Left ventricle myocardium inferior (tissue), 1 donor: ENCODE measurements at regions not wholly inside any gene's neighbourhood (a gene's known extent, or its start where the extent isn't known, plus 50 kb on each side); places are given as distances from the start of the nearest gene placed in this dataset.

Source experiments
- DNase-seq: peaks from one replicate; pipeline ENCODE4 v3.0.0-alpha.2; 2020
- H3K27ac ChIP-seq: fragments of 200-600 bp; replicated peaks from 2 replicates; pipeline ENCODE4 v1.8.0; 2021
- H3K27me3 ChIP-seq: fragments of 200-600 bp; 2 replicates; pipeline ENCODE4 v1.8.0; 2021; ENCODE audit warnings: low read depth
- H3K36me3 ChIP-seq: fragments of 200-600 bp; 2 replicates; pipeline ENCODE4 v1.8.0; 2021
- H3K4me1 ChIP-seq: fragments of 200-600 bp; 2 replicates; pipeline ENCODE4 v1.8.0; 2021
- H3K4me3 ChIP-seq: fragments of 200-600 bp; 2 replicates; pipeline ENCODE4 v1.8.0; 2021; ENCODE audit warnings: mild to moderate bottlenecking, moderate library complexity
- H3K9me3 ChIP-seq: fragments of 200-600 bp; replicated peaks from 2 replicates; pipeline ENCODE4 v1.8.0; 2021
- intact Hi-C: fragments of 100-400 bp; cut with micrococcal nuclease; formaldehyde crosslinking; loops from one replicate; pipeline ENCODE4 v1.11.0; 2022
- TF ChIP-seq, protein P1 (sequence below): fragments of 200-600 bp; IDR thresholded peaks from 2 replicates; pipeline ENCODE4 v1.8.0; 2021; ENCODE audit warnings: antibody characterized with exemption, mild to moderate bottlenecking, borderline replicate concordance
- donor health status: DM: no; HTN: yes; CAD: no; lungs with severe emphysema.

DNA sequence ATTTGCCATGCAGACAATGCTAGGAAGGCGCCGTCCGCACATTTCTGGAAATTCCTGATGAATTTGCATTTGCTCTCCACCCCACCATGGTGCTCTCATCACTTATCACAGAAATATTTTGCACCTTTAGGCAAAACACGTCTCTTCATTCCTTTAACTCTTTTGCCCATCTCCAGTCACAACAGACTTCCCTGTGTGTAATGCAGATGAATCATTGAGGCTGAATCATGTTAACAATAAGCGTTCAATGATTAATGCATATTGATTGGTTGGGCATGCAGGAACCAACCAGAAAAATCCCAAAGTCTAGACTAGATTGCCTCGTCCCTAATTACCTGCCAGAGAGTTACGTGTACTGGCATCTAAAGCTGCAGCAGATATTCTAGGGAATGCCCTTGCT, 80.0 kb upstream of the ATXN1 start:
- H3K27me3 ChIP-seq, result no peaks in the 10 kb centered on the region
- no peaks in the 10 kb centered on the region for H3K36me3 ChIP-seq
- intact Hi-C loops, result no loop called here
- no peak overlapping the region for H3K4me3 ChIP-seq
- peaks cover 16% of the 10 kb centered on the region for H3K4me1 ChIP-seq
- DNase-seq, result no peak
- H3K27ac ChIP-seq, result no peak overlapping the region
- TF ChIP-seq, protein P1, sequence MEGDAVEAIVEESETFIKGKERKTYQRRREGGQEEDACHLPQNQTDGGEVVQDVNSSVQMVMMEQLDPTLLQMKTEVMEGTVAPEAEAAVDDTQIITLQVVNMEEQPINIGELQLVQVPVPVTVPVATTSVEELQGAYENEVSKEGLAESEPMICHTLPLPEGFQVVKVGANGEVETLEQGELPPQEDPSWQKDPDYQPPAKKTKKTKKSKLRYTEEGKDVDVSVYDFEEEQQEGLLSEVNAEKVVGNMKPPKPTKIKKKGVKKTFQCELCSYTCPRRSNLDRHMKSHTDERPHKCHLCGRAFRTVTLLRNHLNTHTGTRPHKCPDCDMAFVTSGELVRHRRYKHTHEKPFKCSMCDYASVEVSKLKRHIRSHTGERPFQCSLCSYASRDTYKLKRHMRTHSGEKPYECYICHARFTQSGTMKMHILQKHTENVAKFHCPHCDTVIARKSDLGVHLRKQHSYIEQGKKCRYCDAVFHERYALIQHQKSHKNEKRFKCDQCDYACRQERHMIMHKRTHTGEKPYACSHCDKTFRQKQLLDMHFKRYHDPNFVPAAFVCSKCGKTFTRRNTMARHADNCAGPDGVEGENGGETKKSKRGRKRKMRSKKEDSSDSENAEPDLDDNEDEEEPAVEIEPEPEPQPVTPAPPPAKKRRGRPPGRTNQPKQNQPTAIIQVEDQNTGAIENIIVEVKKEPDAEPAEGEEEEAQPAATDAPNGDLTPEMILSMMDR, result no peak
- H3K9me3 ChIP-seq, result no peaks in the 10 kb centered on the region

DNA sequence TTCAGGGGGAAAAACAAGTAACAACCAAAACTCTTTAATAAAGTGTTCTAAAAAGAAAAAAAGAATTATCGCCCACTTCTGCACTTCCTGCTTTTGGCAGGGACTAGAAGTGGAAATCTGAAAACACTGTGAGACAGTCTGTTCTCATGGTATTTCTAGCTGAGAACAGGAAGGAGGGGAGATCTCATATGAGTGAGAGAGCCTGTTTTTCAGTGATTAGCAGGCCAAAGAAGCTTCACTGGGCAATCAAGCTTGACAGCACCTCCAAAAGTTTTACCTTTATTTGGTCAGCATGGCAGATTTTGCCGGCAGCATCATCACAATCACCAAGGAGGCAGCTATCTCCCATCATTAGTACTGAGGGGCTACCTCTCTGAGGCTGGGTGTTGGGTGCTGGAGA, 79.5 kb upstream of the ATXN1 start:
- H3K36me3 ChIP-seq, result no peaks in the 10 kb centered on the region
- intact Hi-C loops, result no loop called here
- no peak overlapping the region for H3K4me3 ChIP-seq
- peaks cover 21% of the 10 kb centered on the region for H3K4me1 ChIP-seq
- no peaks in the 10 kb centered on the region for H3K9me3 ChIP-seq
- H3K27me3 ChIP-seq, result no peaks in the 10 kb centered on the region
- no peak overlapping the region for H3K27ac ChIP-seq
- no peak for DNase-seq
- TF ChIP-seq, protein P1, result no peak

DNA sequence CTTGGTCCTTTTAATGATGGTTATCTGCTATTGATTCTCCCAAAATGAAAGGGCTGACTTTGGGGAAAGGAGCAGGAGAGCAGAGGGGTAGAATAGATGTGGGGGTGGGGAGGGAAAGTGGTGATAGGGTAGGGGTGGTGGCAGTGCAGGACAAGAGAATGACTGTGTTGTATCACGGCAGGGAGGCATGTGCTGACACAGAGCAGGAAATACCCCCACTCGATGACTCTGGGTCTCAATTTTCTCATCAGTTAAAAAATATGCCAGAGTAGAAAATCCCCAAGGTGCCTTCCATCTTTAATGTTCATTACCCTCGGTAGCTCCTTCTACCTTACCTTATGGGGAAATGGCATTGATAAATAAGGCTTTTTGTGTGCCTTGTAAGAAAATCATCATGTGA, 79.0 kb upstream of the ATXN1 start:
- Histone ChIP-seq H3K27ac (no peak overlapping the region), H3K9me3 (no peaks in the 10 kb centered on the region), H3K27me3 (no peaks in the 10 kb centered on the region), H3K4me3 (no peak overlapping the region), H3K36me3 (no peaks in the 10 kb centered on the region), H3K4me1 (peaks cover 21% of the 10 kb centered on the region)
- DNase-seq, result no peak
- TF ChIP-seq, protein P1, result no peak
- intact Hi-C loops, result no loop called here

DNA sequence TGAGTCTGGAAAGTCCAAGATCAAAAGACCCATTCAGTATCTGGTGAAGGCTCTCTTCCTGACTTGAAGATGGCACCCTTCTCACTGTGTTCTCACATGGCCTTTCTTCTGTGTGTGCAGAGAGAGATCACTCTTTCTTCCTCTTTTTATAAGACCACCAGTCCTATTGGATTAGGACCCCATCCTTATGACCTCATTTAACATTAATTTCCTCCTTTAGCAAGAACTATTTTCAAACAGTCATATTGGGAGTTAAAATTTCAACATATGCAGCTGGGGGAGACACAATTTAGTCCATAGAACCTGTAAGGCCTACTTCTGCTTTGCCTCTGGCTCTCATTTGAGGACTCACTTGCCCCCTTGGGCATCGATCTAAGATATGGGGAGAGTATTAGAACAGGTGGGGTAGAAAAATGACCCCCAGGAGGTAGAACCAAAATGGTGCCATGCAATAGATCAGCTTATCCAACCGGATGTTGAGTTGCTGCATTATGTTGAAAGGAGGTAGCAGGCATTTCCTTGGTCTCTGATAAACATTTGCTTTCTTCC, 78.4 kb upstream of the ATXN1 start:
- no peak overlapping the region for H3K4me3 ChIP-seq
- no peak for DNase-seq
- no peaks in the 10 kb centered on the region for H3K36me3 ChIP-seq
- intact Hi-C loops, result no loop called here
- H3K4me1 ChIP-seq, result peaks cover 21% of the 10 kb centered on the region
- no peaks in the 10 kb centered on the region for H3K9me3 ChIP-seq
- TF ChIP-seq, protein P1, result no peak
- no peak overlapping the region for H3K27ac ChIP-seq
- no peaks in the 10 kb centered on the region for H3K27me3 ChIP-seq

DNA sequence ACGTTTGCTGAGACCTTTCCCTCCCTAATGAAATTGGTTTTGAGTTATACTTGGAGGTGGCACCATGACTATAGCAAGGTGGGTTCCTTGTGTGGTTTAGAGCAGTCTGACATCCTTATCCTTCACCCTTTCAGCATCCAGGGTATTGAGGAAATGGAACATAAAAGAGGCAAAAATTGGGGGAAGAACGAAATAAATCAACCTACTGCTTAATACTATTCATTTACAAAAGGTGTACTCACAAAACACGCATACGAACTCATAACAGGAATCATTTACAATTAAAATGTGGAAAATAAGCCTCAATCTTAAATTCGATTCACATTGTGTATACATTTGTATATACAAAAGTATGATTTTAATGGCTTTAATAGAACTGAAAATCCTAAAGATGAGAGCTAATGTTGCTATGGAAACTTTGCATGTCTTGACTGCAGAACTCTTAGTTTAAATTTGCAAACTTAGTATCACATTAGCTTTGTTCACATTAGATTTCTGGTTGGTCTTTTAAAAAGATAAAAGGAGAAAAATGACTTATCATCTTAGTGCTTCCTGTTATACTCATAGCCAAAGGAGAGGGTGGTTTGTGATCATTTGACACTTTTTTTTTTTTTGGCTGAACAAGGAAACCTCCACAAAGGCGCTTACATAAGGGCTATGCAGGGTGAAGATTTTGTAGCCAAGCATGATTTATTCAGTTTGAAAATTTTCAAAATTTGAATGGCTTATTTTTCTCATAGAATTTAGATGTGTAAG, 76.1 kb upstream of the ATXN1 start:
- Histone ChIP-seq H3K36me3 (no peaks in the 10 kb centered on the region), H3K27me3 (no peaks in the 10 kb centered on the region), H3K27ac (peak overlapping the region; percentile 52), H3K9me3 (no peaks in the 10 kb centered on the region), H3K4me3 (peak overlapping the region; percentile 46), H3K4me1 (peaks cover 21% of the 10 kb centered on the region)
- TF ChIP-seq, protein P1, result no peak
- DNase-seq, result no peak
- intact Hi-C loops, result no loop called here
